ENCODE measurements at regions not wholly inside any gene's neighbourhood (a gene's known extent, or its start where the extent isn't known, plus 50 kb on each side); places are given as distances from the start of the nearest gene placed in this dataset.

DNA sequence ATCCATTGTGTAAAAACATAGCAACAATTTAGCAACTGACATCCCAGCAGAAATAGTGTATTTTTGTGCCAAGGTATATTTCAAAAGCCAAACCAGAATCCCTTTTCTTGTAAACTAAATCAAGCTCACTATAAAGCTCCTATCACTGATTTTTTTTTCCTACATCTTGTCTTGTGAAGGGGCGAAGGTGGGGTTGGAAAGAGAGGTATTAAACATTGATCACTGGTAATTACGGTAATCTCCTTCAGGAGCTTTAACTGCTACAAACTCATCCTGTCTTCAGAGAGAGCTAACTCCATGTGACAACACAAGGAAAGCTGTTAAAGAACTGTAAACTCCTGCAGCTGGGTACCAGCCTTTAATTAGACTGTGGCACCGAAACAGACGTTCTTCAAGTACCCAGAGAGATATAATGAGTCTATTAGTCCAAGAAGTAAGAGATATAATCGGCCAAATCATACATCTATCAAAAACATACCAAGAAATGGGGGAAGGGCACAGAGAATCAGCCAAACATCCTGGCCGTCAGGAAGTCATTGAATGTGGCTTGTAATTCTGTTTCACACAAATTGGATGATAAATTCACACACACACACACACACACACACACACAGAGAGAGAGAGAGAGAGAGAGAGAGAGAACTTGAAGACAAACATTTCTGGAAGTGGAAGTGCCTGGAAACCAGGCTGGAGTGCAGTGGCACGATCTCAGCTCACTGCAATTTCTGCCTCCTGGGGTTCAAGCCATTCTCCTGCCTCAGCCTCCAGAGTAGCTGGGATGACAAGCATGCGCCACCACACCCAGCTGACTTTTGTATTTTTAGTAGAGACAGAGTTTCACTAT, 111.9 kb upstream of the PPARGC1A start:
- TF ChIP-seq, protein P1, sequence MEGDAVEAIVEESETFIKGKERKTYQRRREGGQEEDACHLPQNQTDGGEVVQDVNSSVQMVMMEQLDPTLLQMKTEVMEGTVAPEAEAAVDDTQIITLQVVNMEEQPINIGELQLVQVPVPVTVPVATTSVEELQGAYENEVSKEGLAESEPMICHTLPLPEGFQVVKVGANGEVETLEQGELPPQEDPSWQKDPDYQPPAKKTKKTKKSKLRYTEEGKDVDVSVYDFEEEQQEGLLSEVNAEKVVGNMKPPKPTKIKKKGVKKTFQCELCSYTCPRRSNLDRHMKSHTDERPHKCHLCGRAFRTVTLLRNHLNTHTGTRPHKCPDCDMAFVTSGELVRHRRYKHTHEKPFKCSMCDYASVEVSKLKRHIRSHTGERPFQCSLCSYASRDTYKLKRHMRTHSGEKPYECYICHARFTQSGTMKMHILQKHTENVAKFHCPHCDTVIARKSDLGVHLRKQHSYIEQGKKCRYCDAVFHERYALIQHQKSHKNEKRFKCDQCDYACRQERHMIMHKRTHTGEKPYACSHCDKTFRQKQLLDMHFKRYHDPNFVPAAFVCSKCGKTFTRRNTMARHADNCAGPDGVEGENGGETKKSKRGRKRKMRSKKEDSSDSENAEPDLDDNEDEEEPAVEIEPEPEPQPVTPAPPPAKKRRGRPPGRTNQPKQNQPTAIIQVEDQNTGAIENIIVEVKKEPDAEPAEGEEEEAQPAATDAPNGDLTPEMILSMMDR (IDR thresholded peaks at IDR 0.05), result no peak
- TF ChIP-seq POLR2A (IDR thresholded peaks at IDR 0.05), result no peak
- no peak for DNase-seq (ENCODE audit: low spot score in 2 of 2)
- intact Hi-C loops (cut with DNase I; ENCODE audit: low total_unique reads), result no loop called here
- no peak overlapping the region for H3K4me3 ChIP-seq (ENCODE audit: low read depth, poor library complexity, severe bottlenecking)
- 46 to 51% methylated on average over 8 of the region's 8 CpGs for WGBS, 2 donors

GRCh38 chr4:24000470-24000831, 110.6 kb upstream of the PPARGC1A start:
- TF ChIP-seq, protein P1 (IDR thresholded peaks at IDR 0.05), result no peak
- TF ChIP-seq POLR2A (IDR thresholded peaks at IDR 0.05), result no peak
- H3K4me3 ChIP-seq (ENCODE audit: low read depth, poor library complexity, severe bottlenecking), result no peak overlapping the region
- WGBS, 2 donors, result 71 to 73% methylated on average over 3 of the region's 3 CpGs
- DNase-seq (ENCODE audit: low spot score in 2 of 2), result no peak
- intact Hi-C loops (cut with DNase I; ENCODE audit: low total_unique reads), result no loop called here

DNA sequence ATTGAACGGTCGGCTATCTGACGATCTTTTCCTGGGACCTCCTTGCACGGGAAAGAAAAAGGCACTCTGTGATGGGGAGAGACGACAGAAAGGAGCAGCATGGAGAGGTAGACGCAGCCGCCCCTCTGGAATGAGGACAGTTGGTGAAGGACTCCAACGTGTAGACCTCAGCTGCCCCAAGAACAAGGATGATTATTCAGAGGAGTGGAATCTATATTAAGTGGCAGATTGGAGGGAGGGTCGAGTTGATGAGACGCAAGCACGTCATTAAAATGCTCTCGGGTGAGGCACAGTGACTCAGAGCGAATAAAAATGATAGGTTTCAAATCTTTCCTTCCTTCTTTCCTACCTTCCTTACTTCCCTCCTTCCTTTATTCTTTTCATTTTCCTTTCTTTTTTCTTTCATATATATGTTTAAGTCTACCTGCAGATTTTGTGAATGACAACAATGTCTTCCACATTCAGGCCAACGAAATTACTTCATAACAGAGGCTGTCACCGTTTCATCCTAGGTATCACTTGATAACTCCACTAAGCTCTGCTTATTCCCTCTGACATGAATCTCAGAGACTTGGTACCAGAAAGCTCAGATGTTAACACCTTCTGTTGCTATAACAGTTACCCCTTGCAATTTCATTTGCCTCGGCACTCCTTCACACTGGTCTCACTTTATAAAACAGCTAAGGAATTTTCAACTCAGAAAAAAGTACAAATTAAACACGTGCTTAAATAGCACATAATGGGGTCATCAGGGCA, 110.0 kb upstream of the PPARGC1A start:
- intact Hi-C loops (cut with DNase I; ENCODE audit: low total_unique reads), result no loop called here
- DNase-seq (ENCODE audit: low spot score in 2 of 2), result no peak
- no peak overlapping the region for H3K4me3 ChIP-seq (ENCODE audit: low read depth, poor library complexity, severe bottlenecking)
- 79 to 80% methylated on average over 17 of the region's 17 CpGs for WGBS, 2 donors
- TF ChIP-seq, protein P1 (IDR thresholded peaks at IDR 0.05), result no peak
- TF ChIP-seq POLR2A (IDR thresholded peaks at IDR 0.05), result no peak

GRCh38 chr4:23993373-23993772, 103.5 kb upstream of the PPARGC1A start:
- H3K4me3 ChIP-seq (ENCODE audit: low read depth, poor library complexity, severe bottlenecking), result no peak overlapping the region
- TF ChIP-seq, protein P1 (IDR thresholded peaks at IDR 0.05), result no peak
- TF ChIP-seq POLR2A (IDR thresholded peaks at IDR 0.05), result no peak
- WGBS, 2 donors, result 81 to 85% methylated on average over 1 of the region's 1 CpG
- intact Hi-C loops (cut with DNase I; ENCODE audit: low total_unique reads), result no loop called here
- DNase-seq (ENCODE audit: low spot score in 2 of 2), result no peak

- TF ChIP-seq, protein P1 (IDR thresholded peaks at IDR 0.05), result no peak
- no peak for TF ChIP-seq POLR2A (IDR thresholded peaks at IDR 0.05)
- H3K4me3 ChIP-seq (ENCODE audit: low read depth, poor library complexity, severe bottlenecking), result no peak overlapping the region
- intact Hi-C loops (cut with DNase I; ENCODE audit: low total_unique reads), result no loop called here
- DNase-seq (ENCODE audit: low spot score in 2 of 2), result no peak
- 57 to 62% methylated on average over 1 of the region's 1 CpG for WGBS, 2 donors
Observed at GRCh38 chr4:23991444-23991843, 101.6 kb upstream of the PPARGC1A start.
